Astrocyte (in vitro differentiated cells and primary cell): ENCODE measurements at regions not wholly inside any gene's neighbourhood (a gene's known extent, or its start where the extent isn't known, plus 50 kb on each side); places are given as distances from the start of the nearest gene placed in this dataset.

Experiments
- EZH2 ChIP-seq: IDR thresholded peaks from 2 replicates; pipeline ENCODE4 v1.6.1; 2012; ENCODE audit warnings: mild to moderate bottlenecking, low read length, inconsistent platforms; ENCODE audit not compliant: insufficient read depth
- TF ChIP-seq, protein P1 (sequence below): IDR thresholded peaks from 2 replicates; pipeline ENCODE4 v1.5.1; 2011; ENCODE audit warnings: low read depth, mild to moderate bottlenecking, inconsistent platforms, low read length, moderate library complexity; ENCODE audit not compliant: insufficient read depth

DNA sequence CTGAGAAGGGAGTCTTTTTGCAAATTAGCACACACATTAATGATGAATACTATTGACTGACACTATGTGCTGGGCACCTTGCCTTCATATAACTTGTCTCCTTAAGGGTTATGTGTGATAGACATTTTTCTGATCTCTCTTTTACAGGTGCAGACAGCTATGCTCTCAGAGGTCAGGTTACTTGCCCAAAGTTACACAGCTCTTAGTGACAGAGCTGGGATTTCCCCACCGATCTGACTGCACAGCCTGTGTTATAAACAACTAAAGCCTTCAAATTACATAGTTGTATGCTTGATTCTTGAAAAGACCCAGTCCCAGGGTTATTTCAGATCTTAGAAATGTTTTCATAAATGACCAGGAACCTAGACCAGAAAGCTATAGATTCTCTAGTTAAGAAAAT, 462.7 kb downstream of the EBF1 start:
- TF ChIP-seq EZH2 = no peak
- TF ChIP-seq, protein P1, sequence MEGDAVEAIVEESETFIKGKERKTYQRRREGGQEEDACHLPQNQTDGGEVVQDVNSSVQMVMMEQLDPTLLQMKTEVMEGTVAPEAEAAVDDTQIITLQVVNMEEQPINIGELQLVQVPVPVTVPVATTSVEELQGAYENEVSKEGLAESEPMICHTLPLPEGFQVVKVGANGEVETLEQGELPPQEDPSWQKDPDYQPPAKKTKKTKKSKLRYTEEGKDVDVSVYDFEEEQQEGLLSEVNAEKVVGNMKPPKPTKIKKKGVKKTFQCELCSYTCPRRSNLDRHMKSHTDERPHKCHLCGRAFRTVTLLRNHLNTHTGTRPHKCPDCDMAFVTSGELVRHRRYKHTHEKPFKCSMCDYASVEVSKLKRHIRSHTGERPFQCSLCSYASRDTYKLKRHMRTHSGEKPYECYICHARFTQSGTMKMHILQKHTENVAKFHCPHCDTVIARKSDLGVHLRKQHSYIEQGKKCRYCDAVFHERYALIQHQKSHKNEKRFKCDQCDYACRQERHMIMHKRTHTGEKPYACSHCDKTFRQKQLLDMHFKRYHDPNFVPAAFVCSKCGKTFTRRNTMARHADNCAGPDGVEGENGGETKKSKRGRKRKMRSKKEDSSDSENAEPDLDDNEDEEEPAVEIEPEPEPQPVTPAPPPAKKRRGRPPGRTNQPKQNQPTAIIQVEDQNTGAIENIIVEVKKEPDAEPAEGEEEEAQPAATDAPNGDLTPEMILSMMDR = no peak
